ENCODE measurements at regions not wholly inside any gene's neighbourhood (a gene's known extent, or its start where the extent isn't known, plus 50 kb on each side); places are given as distances from the start of the nearest gene placed in this dataset.

DNA sequence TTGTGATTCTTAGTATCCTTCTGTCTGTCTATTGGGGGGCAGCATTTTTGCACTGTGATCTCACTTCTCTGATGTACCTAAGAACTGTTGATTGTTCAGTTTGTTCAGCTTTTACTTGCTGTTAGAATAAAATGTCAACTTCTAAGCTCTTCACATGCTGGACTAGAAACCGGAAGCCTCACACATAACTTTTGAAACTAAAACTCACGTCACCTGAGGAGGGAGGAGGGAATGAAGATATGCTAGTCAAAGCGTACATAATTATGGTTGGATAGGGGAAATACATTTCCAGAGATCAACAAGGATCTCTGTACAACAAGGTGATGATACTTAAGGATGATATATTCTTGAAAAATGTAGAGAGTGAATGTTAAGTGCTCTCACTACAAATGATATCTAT is 609.7 kb downstream of the INHBA start (continued):
- TF ChIP-seq EP300 (IDR thresholded peaks at IDR 0.05; ENCODE audit: borderline replicate concordance in 1 of 2, low read depth in 1 of 2, low read length in 1 of 2), result no peak

DNA sequence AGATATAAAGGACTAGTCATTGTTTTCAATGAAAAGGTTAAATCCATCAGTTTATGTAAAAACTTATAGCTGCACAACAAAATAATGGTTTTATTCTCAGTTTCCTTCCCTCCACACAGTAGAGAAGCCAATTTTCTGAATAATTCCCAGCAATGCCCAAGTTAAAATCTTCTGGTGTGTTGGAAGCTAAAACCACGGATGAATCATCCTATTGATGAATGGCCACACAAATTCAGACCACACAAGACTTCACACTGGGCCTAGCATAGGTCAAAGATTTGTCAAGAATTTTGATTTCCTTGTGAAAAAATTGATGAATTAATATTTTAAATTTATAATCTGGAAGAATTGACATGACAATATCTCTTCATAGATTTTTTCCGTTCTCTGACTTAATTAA is 617.6 kb downstream of the INHBA start:
- H3K4me3 ChIP-seq (ENCODE audit: low read depth in 2 of 2, low read length in 1 of 2), result no peak overlapping the region
- no peaks in the 10 kb centered on the region for H3K27me3 ChIP-seq (ENCODE audit: insufficient read depth)
- H3K27ac ChIP-seq (ENCODE audit: low read depth in 2 of 2, low read length in 1 of 2), result no peak overlapping the region
- H3K4me1 ChIP-seq (ENCODE audit: control insufficient read depth in 1 of 2, insufficient read depth in 2 of 2, low read depth in 1 of 2, low read length in 1 of 2), result no peaks in the 10 kb centered on the region
- ChIA-PET POLR2A (no interaction called here), CTCF (interaction anchor here (1.0 kb wide), 1 partner anchor 14 kb away, joined by 4 read pairs; no protein-coding TSS in a partner anchor)
- H3K36me3 ChIP-seq (replicated peaks in 1 of 2; ENCODE audit: control insufficient read depth in 1 of 2, insufficient read depth in 2 of 2, low read length in 1 of 2), result peaks cover 0 to 6% of the 10 kb centered on the region in 2 experiments
- no peaks in the 10 kb centered on the region for H3K79me2 ChIP-seq (ENCODE audit: insufficient read depth)
- peaks cover 8% of the 10 kb centered on the region for H3K9me3 ChIP-seq
- no peak overlapping the region for H3K9ac ChIP-seq
- H3F3A ChIP-seq (replicated peaks; ENCODE audit: insufficient read depth), result peaks cover 5% of the 10 kb centered on the region
- H4K20me1 ChIP-seq (ENCODE audit: insufficient read depth), result no peaks in the 10 kb centered on the region
- H3K9me2 ChIP-seq, result no peaks in the 10 kb centered on the region
- DNase-seq, result no peak
- no peak overlapping the region for H3K4me2 ChIP-seq
- WGBS (ENCODE audit: low lambda C conversion rate), result 74% methylated on average over 2 of the region's 2 CpGs
- TF ChIP-seq, protein P1, sequence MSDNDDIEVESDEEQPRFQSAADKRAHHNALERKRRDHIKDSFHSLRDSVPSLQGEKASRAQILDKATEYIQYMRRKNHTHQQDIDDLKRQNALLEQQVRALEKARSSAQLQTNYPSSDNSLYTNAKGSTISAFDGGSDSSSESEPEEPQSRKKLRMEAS (IDR thresholded peaks at IDR 0.05; ENCODE audit: low read depth), result no peak
- TF ChIP-seq CHD2 (IDR thresholded peaks at IDR 0.05; ENCODE audit: low read length, partially characterized antibody) (no peak), TCF12 (IDR thresholded peaks at IDR 0.05) (peak; percentile 64), RXRA (IDR thresholded peaks at IDR 0.05; ENCODE audit: borderline replicate concordance, low read depth) (no peak), NFIC (IDR thresholded peaks at IDR 0.05; ENCODE audit: borderline replicate concordance) (peak; percentile 41; the same call in 1 of the 2 replicates), MXI1 (IDR thresholded peaks at IDR 0.05; ENCODE audit: low read depth, low read length) (no peak), REST (IDR thresholded peaks at IDR 0.05; ENCODE audit: low read depth, low read length) (no peak), EZH2phosphoT487 (IDR thresholded peaks at IDR 0.05; ENCODE audit: borderline replicate concordance, low read depth) (no peak), JUND (IDR thresholded peaks at IDR 0.05) (peak; percentile 78), RFX5 (IDR thresholded peaks at IDR 0.05; ENCODE audit: low read length) (no peak), MEF2A (IDR thresholded peaks at IDR 0.05; ENCODE audit: borderline replicate concordance, low read depth) (no peak), YY1 (IDR thresholded peaks at IDR 0.05; ENCODE audit: low read depth) (no peak), EP300 (IDR thresholded peaks at IDR 0.05; ENCODE audit: borderline replicate concordance in 1 of 2, low read depth in 1 of 2, low read length in 1 of 2) (no peak), FOSL2 (IDR thresholded peaks at IDR 0.05; ENCODE audit: borderline replicate concordance, low read depth) (peak; percentile 82; the same call in 1 of the 2 replicates)
- TF ChIP-seq, protein P2, sequence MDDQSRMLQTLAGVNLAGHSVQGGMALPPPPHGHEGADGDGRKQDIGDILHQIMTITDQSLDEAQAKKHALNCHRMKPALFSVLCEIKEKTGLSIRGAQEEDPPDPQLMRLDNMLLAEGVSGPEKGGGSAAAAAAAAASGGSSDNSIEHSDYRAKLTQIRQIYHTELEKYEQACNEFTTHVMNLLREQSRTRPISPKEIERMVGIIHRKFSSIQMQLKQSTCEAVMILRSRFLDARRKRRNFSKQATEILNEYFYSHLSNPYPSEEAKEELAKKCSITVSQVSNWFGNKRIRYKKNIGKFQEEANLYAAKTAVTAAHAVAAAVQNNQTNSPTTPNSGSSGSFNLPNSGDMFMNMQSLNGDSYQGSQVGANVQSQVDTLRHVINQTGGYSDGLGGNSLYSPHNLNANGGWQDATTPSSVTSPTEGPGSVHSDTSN (IDR thresholded peaks at IDR 0.05), result peak; percentile 77
- TF ChIP-seq, protein P3, sequence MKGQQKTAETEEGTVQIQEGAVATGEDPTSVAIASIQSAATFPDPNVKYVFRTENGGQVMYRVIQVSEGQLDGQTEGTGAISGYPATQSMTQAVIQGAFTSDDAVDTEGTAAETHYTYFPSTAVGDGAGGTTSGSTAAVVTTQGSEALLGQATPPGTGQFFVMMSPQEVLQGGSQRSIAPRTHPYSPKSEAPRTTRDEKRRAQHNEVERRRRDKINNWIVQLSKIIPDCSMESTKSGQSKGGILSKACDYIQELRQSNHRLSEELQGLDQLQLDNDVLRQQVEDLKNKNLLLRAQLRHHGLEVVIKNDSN (IDR thresholded peaks at IDR 0.05; ENCODE audit: borderline replicate concordance, low read depth), result no peak
- TF ChIP-seq, protein P4, sequence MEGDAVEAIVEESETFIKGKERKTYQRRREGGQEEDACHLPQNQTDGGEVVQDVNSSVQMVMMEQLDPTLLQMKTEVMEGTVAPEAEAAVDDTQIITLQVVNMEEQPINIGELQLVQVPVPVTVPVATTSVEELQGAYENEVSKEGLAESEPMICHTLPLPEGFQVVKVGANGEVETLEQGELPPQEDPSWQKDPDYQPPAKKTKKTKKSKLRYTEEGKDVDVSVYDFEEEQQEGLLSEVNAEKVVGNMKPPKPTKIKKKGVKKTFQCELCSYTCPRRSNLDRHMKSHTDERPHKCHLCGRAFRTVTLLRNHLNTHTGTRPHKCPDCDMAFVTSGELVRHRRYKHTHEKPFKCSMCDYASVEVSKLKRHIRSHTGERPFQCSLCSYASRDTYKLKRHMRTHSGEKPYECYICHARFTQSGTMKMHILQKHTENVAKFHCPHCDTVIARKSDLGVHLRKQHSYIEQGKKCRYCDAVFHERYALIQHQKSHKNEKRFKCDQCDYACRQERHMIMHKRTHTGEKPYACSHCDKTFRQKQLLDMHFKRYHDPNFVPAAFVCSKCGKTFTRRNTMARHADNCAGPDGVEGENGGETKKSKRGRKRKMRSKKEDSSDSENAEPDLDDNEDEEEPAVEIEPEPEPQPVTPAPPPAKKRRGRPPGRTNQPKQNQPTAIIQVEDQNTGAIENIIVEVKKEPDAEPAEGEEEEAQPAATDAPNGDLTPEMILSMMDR (IDR thresholded peaks at IDR 0.05), result no peak
- TF ChIP-seq, protein P5, sequence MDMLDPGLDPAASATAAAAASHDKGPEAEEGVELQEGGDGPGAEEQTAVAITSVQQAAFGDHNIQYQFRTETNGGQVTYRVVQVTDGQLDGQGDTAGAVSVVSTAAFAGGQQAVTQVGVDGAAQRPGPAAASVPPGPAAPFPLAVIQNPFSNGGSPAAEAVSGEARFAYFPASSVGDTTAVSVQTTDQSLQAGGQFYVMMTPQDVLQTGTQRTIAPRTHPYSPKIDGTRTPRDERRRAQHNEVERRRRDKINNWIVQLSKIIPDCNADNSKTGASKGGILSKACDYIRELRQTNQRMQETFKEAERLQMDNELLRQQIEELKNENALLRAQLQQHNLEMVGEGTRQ (IDR thresholded peaks at IDR 0.05; ENCODE audit: borderline replicate concordance, low read depth, low read length), result no peak
- H2AFZ ChIP-seq (ENCODE audit: low read depth), result no peak overlapping the region

All from SK-N-SH (cell line).